CD4-positive, alpha-beta T cell treated with Interleukin-10 for 1 hour (primary cell): ENCODE measurements at regions not wholly inside any gene's neighbourhood (a gene's known extent, or its start where the extent isn't known, plus 50 kb on each side); places are given as distances from the start of the nearest gene placed in this dataset.

Source experiments
- DNase-seq: peaks from one replicate; pipeline ENCODE4 v3.0.0-alpha.2; 2020

- no peak for DNase-seq
Measured at GRCh38 chr15:91625506-91625905, 228.0 kb upstream of the SLCO3A1 start.

DNA sequence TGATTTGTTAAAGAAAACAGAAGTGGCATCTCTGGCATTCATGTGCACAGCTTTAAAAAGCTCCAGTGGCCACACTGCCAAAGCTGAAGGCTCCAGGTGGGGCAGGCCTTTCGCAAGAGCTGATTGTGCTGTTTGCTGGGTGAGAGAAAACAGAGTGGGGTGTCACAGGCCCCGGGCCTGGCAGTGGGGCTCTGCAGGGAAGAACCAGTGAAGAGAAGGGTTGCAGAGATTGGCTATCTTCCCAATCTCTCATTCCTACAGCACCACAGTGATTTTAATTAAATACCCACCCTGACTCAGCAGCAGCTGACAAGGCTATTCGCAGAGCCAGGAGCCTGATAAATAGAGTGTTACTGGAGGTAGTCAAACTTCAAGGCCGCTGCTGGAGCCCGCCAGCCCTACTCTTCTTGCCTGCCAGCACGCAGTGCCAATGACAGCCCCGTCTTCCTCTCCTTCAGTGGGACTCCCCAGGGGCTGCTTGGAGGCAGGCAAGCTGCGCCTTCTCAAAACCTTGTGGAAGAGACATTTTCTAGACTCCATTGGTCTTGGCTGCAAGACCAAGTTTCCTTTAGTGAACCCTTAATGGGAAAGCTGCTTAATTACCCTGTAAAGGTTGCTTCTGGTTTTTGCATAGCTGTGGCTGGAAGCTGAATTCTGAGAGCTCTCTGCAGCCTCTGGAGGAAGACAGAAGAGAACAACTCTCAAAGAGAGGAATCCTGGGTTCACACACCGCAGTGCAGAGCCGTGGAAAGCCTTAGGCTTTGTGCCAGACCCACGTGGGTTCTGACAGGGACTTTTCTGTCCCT, 225.8 kb upstream of the SLCO3A1 start:
- no peak for DNase-seq

DNA sequence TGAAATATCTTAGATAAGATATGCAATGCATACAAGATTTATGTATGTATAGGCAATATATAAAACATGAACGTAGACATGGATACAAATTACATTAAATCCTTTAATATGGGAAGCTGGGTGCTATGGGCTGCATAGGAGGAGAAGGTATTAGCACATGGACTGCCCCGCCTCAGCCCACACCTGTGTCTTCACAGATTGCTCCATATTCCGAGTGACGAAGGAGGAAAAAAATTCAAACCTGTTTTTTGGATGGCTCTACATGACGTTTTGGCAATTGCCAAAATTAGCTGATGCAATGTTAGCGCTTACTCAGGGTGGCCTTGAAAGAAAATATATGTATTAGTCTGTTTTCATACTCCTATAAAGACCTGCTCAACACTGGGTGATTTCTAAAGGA, 223.4 kb upstream of the SLCO3A1 start:
- DNase-seq: no peak

GRCh38 chr15:91632176-91632575, 221.3 kb upstream of the SLCO3A1 start:
- DNase-seq: no peak

- no peak for DNase-seq
Measured at GRCh38 chr15:91632981-91633380, 220.5 kb upstream of the SLCO3A1 start.

GRCh38 chr15:91634179-91634578, 219.3 kb upstream of the SLCO3A1 start:
- DNase-seq: no peak

DNA sequence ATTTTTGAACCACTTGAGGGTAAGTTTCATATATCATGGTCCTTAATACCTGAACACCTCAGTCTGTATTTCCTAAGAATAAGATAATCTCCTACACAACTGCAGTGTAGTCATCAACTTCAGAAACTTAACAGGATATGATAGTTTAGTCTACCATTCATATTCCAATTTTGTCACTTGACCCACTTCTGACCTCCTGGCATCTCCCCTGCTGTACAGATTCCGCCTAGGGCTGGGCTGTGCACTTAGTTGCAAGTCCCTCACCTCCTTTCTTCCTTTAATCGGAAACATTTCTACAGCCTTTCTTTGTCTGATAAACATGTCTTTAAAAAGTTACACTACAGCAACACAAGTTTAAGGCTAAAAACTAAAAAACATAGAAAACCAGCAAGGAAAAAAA, 218.4 kb upstream of the SLCO3A1 start:
- DNase-seq: no peak

DNA sequence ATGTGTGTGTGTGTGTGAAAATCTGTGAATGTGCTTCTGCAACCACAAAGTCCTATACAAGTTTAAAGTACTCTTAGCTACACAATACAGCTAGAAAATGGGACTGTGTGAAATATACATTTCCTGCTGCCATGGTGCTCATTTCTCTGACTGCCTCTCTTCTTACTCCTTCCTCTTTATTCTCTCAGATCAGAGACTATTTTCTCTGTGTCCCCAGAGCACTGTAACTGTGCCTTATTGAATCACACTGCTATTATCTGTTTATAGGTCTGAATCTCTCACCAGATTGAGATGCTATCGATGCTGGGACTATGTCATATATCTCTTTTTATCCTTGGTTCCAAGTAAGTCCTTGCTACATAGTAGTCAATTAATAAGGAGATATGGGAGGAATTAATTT, 217.9 kb upstream of the SLCO3A1 start:
- no peak for DNase-seq

DNA sequence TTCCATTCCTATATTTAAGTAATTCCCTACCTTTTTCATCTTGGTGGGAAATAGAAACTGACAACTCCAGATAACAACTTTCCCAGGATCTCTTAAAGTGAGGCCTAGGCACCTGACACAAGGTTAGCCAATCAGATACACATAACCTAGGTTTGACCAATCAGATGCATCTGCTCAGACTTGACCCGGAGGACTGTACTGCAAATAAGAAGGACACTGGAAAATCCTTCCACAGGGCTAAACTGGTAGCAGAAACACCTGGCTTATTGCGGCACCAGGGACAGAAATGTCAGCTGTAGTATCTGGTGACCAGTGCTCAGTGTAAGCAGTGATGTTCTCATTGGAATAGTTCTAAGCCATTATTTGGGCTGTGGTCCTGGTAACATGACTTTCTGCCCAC, 204.5 kb upstream of the SLCO3A1 start:
- no peak for DNase-seq

GRCh38 chr15:91649831-91650321, 203.6 kb upstream of the SLCO3A1 start:
- no peak for DNase-seq

- no peak for DNase-seq
Measured at GRCh38 chr15:91651251-91651650, 202.3 kb upstream of the SLCO3A1 start.

DNA sequence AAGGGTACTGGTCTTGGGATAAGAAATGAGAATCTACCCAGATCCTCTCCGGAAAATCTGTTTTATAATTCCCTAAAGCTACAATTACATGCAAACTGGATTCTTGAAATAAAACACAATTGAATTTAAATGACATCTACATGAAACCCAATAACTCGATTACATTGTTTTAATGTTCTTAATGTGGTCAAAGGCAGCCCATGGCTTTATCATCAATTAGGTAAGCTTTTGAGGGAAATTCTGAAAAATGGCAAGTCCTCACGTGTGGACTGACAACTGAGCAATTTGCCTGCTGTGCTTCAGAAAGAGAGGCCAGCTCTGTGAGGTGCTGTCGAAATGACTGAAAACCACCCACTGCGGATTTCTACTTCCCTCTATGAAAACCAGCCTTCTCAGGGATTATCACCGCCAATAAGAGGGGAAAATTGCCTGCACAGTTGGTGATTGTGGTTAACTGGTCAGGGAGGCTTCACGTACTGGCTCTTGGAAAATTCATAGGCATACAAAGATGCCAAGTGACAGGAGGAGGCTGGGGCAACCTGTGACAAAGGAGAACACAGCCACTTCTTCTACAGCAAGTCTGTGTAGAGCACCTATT, 200.8 kb upstream of the SLCO3A1 start:
- DNase-seq: no peak

- DNase-seq: peak; percentile 6
Measured at GRCh38 chr15:91655563-91656290, 197.8 kb upstream of the SLCO3A1 start.

DNA sequence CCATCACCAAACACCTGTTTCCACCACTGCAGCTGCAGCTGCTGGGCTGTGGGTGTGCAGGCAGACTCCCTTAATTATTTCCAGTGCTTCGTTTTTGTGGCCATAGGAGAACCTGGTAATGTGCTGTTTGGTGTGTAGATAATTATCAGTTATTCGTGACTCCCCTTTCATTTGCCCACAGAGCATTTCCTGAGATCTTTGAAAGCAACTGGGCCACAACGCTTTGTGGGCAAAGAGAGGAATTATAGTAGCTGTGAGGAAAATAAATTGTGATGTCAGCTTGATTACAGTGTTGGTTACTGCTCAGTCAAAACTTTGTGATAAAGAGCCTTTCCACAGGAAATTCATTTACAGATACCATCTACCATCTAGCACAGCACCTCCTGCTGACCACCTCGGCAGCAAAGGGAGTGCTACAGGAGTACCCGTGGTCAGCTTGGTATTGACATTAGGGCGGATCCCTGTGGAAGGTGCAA, 193.3 kb upstream of the SLCO3A1 start:
- DNase-seq: peak; percentile 4

DNA sequence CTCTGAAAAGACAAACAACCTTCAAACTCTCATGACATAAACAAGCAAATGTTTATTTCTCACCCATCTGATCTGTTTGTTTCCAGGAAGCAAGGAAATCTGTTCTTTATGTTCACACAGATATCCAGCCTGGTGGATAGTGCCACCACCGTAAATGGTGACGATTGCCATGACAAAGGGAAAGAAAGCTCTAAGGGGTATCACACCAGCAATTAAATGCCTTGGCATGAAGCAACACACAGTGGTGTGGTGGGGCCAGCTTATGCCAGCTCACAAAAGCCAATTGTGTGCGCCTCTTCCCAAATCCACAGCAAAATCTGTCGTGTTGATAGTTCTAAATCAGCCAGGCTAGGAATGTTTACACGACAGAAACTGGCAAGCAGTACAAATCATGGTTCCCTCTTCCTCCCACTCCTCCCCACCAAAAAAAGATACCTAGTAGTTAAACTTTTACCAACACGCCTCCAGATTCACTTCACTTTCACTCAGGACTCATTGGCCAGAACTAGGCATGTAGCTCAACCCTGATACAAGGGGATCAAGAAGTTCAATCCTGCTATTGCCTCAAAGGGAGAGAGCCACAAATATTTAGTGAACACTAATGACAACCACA, 189.2 kb upstream of the SLCO3A1 start:
- DNase-seq: no peak

DNA sequence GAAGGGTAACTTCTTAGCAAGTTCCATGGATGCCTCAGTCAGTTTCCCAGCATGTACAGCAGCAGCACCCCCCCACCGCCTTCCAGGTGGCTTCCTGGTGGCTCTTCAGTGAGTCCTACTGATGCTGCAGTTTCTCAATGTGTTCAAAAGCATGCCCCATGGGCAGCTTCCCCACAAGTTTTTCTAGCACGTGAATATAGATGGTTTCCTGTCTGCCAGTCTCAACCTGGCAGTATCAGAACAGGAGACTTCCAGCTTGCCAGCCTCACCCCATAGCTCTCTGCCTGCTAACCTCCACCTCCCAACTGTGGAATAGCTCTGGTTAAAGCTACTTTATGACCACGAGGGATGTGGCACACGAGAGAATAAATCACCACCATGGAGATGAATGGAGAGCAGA, 188.3 kb upstream of the SLCO3A1 start:
- no peak for DNase-seq

DNA sequence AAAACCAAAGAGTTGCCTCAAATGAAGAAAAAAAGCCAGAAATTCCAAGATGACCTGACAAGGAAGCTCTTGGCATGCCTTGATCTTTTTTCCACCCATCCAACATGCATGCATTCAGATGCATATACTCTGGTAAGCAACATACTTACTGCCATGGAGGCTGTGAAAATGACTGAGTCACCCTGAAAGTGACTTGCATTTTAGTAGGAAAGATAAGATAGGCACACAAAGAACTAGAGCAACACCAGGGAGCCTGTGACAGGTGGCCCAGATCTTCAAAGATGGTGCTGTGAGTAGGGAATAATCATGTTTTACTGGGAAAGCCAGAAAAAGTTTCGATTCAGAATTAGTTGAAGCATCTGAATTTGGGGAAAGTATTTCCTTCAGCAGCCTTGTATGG, 185.1 kb upstream of the SLCO3A1 start:
- no peak for DNase-seq

DNA sequence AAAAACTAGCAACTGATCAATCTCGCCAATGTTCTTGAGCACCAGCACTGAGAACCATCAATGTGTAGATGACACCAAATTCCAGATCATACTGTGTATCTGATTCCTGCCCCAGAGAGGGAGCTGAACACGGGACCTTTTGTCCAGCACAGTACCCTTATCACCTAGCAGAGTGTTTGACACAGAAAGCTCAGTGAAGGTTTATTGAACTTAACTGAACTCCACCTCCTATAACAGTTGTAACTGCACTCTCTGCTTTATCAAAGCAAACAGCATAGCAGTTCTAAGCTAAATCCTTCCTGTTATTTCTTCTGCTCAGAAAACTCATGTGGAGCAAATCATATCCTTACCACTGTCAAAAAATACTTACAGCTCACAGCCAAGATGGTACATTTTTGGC, 183.4 kb upstream of the SLCO3A1 start:
- no peak for DNase-seq

- no peak for DNase-seq
Measured at GRCh38 chr15:91678003-91678402, 175.5 kb upstream of the SLCO3A1 start.

DNA sequence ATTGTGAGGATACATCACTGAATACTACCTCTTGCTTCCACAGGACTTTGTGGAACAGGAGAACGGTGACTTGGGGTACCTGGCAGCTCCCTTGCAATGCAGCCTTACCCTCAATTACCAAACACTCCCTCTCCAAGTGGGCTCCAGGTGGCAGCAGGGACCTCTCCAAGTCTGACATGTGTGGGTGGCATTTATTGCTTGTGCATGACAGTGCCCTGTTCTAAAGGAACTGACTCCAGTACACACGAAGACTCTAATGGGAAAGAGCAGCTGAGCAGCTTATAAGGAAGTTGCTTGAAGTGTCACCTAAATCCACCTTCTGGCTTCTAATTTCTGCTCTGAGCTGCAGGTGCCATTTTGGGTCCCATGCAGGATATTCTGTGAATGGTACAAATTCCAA, 174.1 kb upstream of the SLCO3A1 start:
- no peak for DNase-seq

DNA sequence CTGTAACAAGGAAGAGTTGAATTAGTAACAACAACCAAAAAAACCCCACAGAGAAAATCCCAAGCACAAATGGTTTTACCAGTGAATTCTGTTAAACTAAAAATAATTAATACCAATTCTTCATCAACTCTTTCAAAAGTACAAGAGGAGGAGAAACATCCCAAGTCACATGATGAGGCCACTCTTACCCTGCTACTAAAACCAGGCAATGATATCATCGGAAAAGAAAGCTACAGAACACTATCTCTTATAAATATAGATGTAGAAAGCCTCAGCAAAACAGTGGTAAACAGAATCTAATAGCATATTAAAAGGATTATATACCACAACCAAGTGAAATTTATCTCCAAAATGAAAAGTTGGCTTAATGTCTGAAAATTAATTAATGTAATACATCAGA, 168.1 kb upstream of the SLCO3A1 start:
- no peak for DNase-seq

DNA sequence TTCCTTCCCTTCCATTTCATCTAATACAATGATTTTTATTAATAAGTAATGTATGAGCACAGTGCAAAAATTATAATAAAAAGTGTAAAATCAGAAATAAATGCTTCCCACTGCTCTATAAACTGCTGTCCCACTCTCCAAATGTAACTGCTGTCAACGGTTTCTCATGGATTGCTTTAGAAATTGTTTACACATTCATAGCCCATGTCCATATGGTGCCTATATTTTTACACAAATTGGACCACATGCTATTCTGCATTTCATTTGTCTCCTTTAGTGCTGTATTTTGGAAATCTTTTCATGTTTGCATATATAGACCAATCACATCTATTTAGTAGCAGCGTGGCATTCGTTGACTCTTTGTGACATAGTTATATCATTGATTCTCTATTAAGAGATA, 164.7 kb upstream of the SLCO3A1 start:
- no peak for DNase-seq

GRCh38 chr15:91689377-91689776, 164.1 kb upstream of the SLCO3A1 start:
- DNase-seq: no peak
